B cell (primary cell): ENCODE measurements at regions not wholly inside any gene's neighbourhood (a gene's known extent, or its start where the extent isn't known, plus 50 kb on each side); places are given as distances from the start of the nearest gene placed in this dataset.
"Not testable (repeated sequence)": the region's sequence is repeated elsewhere in the genome, so short reads cannot be mapped to it uniquely, and the experiment has no call there.

ENCODE experiments used
- ATAC-seq: fragments of 200-7000 bp; cut with Tn5 transposase; one replicate; pipeline ENCODE4 v1.10.0; 2021; ENCODE audit warnings: low read depth, mild to moderate bottlenecking, moderate number of reproducible peaks, moderate library complexity
- CTCF ChIA-PET: fragments of 350-600 bp; sonication (Branson Sonifier 250); formaldehyde crosslinking; loops from one replicate; lab custom pipeline; 2021; ENCODE audit warnings: antibody characterized with exemption, inconsistent platforms; lab: Charles Lee
- POLR2A ChIA-PET: fragments of 350-600 bp; sonication (Branson Sonifier 250); formaldehyde crosslinking; loops from one replicate; lab custom pipeline; 2021; ENCODE audit warnings: antibody characterized with exemption; lab: Charles Lee
- DNase-seq: peaks from one replicate; pipeline ENCODE4 v3.0.0; 2013
- H2AFZ ChIP-seq: 2 replicates; pipeline ENCODE4 v1.6.1; 2012; ENCODE audit warnings: mild to moderate bottlenecking, low read depth, low read length; ENCODE audit not compliant: insufficient read depth, poor library complexity, severe bottlenecking
- H3K27ac ChIP-seq, 2 donors: 1 replicate in 1 of 2; 2 replicates in 1 of 2; pipeline ENCODE4 v1.5.1; 2012 to 2013; ENCODE audit warnings: low read length in 2 of 2, mild to moderate bottlenecking in 2 of 2, moderate library complexity in 1 of 2
- H3K27me3 ChIP-seq, 4 experiments: fragments of 200-600 bp in 1 of 4; sonication (generic) in 1 of 4; replicated peaks in 1 of 4; 1 replicate in 2 of 4; 2 replicates in 2 of 4; pipeline versions ENCODE4 v1.6.1 to v1.7.0; 2013 to 2016; ENCODE audit warnings: low read length in 3 of 4, mild to moderate bottlenecking in 2 of 4, mixed read lengths in 1 of 4, moderate library complexity in 1 of 4; ENCODE audit not compliant: insufficient read depth in 4 of 4, control insufficient read depth in 3 of 4; ENCODE audit errors: control extremely low read depth in 1 of 4
- H3K36me3 ChIP-seq, 2 experiments: replicated peaks in 1 of 2; 1 replicate in 1 of 2; 2 replicates in 1 of 2; pipeline versions ENCODE4 v1.6.1 to v1.7.1; 2013; ENCODE audit warnings: low read length in 1 of 2; ENCODE audit not compliant: insufficient read depth in 2 of 2, control insufficient read depth in 1 of 2; ENCODE audit errors: control extremely low read depth in 1 of 2, extremely low read depth in 1 of 2
- H3K4me1 ChIP-seq, 2 donors: fragments of 200-600 bp in 1 of 2; sonication (generic) in 1 of 2; 1 replicate in 1 of 2; 2 replicates in 1 of 2; pipeline versions ENCODE4 v1.5.1 to v1.6.1; 2013 to 2017; ENCODE audit warnings: low read length in 2 of 2; ENCODE audit not compliant: control insufficient read depth in 2 of 2, insufficient read depth in 2 of 2
- H3K4me2 ChIP-seq: replicated peaks from 2 replicates; pipeline ENCODE3; 2012; ENCODE audit warnings: mild to moderate bottlenecking, low read depth, low read length; ENCODE audit not compliant: poor library complexity, severe bottlenecking
- H3K4me3 ChIP-seq, 5 experiments: fragments of 200-600 bp in 1 of 5; sonication (generic) in 1 of 5; 1 replicate in 3 of 5; 2 replicates in 2 of 5; pipeline versions ENCODE4 v1.5.1 to v1.7.0; 2011 to 2016; ENCODE audit warnings: low read length in 4 of 5, mild to moderate bottlenecking in 4 of 5, low read depth in 2 of 5, control low read depth in 1 of 5, moderate library complexity in 1 of 5; ENCODE audit not compliant: insufficient read depth in 1 of 5; ENCODE audit errors: control extremely low read depth in 1 of 5, extremely low read depth in 1 of 5
- H3K79me2 ChIP-seq: fragments of 200-600 bp; sonication (generic); one replicate; pipeline ENCODE4 v1.6.0; 2016; ENCODE audit warnings: low read length; ENCODE audit not compliant: control insufficient read depth, insufficient read depth
- H3K9ac ChIP-seq: fragments of 200-600 bp; sonication (generic); 2 replicates; pipeline ENCODE4 v1.6.1; 2017; ENCODE audit warnings: mild to moderate bottlenecking, low read length, moderate library complexity
- H3K9me3 ChIP-seq, 3 donors: one replicate each; pipeline versions ENCODE4 v1.6.1 to v1.7.1; 2013; ENCODE audit warnings: low read length in 2 of 3; ENCODE audit not compliant: control insufficient read depth in 2 of 3, insufficient read depth in 1 of 3; ENCODE audit errors: control extremely low read depth in 1 of 3
- H4K20me1 ChIP-seq: 2 replicates; pipeline ENCODE4 v1.6.0; 2012; ENCODE audit warnings: mild to moderate bottlenecking, low read length; ENCODE audit not compliant: insufficient read depth, control insufficient read depth, poor library complexity, severe bottlenecking
- H3K27ac Mint-ChIP-seq: one replicate; pipeline ENCODE4 v1.8.0; 2021; ENCODE audit warnings: mixed read lengths
- H3K27me3 Mint-ChIP-seq: one replicate; pipeline ENCODE4 v1.8.0; 2021; ENCODE audit warnings: mixed read lengths
- H3K4me1 Mint-ChIP-seq: one replicate; pipeline ENCODE4 v1.8.0; 2021; ENCODE audit warnings: mixed read lengths
- H3K4me3 Mint-ChIP-seq: one replicate; pipeline ENCODE4 v1.8.0; 2021; ENCODE audit warnings: mixed read lengths
- H3K9me3 Mint-ChIP-seq: one replicate; pipeline ENCODE4 v1.8.0; 2022; ENCODE audit warnings: mixed read lengths; ENCODE audit not compliant: insufficient read depth
- CTCF ChIP-seq: fragments of 200-600 bp; IDR thresholded peaks from one replicate; pipeline ENCODE4 v1.8.0; 2022; ENCODE audit warnings: antibody characterized with exemption, mild to moderate bottlenecking
- EZH2 ChIP-seq: IDR thresholded peaks from 2 replicates; pipeline ENCODE4 v1.6.1; 2012; ENCODE audit warnings: borderline replicate concordance, low read depth, mild to moderate bottlenecking, moderate library complexity, low read length; ENCODE audit not compliant: insufficient read depth, poor library complexity, severe bottlenecking
- WGBS: methylation state at CpG from one replicate; pipeline ENCODE4 v1.1.5; 2013; ENCODE audit warnings: missing lambda C conversion rate; ENCODE audit not compliant: insufficient coverage; 5-methylcytosine and 5-hydroxymethylcytosine counted together
- intact Hi-C: fragments of 100-400 bp; cut with micrococcal nuclease; formaldehyde crosslinking; loops from one replicate; pipeline ENCODE4 v1.10.0; 2022

GRCh38 chr5:159497221-159497620 is 166.9 kb upstream of the IL12B start:
- H4K20me1 ChIP-seq: no peaks in the 10 kb centered on the region
- no peak overlapping the region for H3K9ac ChIP-seq
- H3K4me1 ChIP-seq: no peaks in the 10 kb centered on the region
- no peak overlapping the region for H2AFZ ChIP-seq
- H3K4me3 ChIP-seq: no peak overlapping the region
- no peak overlapping the region for H3K27ac ChIP-seq
- intact Hi-C loops: no loop called here
- Mint-ChIP-seq H3K4me3 (no peak overlapping the region), H3K27me3 (no peaks in the 10 kb centered on the region), H3K9me3 (no peaks in the 10 kb centered on the region), H3K27ac (no peak overlapping the region), H3K4me1 (no peaks in the 10 kb centered on the region)
- no peaks in the 10 kb centered on the region for H3K79me2 ChIP-seq
- H3K4me2 ChIP-seq: no peak overlapping the region
- DNase-seq (no peak), ATAC-seq (no peak)
- H3K9me3 ChIP-seq: no peaks in the 10 kb centered on the region
- no peak for TF ChIP-seq EZH2
- TF ChIP-seq CTCF: no peak
- H3K27me3 ChIP-seq: no peaks in the 10 kb centered on the region
- WGBS: 21% methylated on average over 2 of the region's 2 CpGs
- H3K36me3 ChIP-seq: no peaks in the 10 kb centered on the region
- POLR2A ChIA-PET: no interaction called here
- CTCF ChIA-PET: interaction anchor here (1.2 kb wide), 1 partner anchor 12 kb away, joined by 3 read pairs; no protein-coding TSS in a partner anchor

DNA sequence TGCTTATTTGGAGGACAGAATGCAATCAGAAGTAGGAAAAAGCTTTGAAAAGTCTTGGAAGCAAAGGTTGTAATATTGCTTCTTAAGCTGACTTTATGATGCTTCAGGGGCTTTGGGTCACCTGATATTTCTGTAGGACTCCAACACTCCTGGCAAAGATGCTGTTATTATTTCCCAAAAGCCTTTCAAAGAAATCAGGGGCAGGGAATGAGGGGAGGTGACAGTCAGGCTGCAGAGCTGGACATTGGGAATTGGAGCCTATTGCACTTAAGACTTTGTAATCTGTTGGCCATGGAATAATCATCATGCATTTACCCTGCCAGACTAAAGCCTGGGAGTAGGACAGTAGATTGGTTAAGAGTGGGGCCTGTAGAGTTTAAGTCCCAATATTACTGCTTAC is 168.3 kb upstream of the IL12B start:
- POLR2A ChIA-PET: interaction anchor here (0.7 kb wide), 1 partner anchor 160 kb away, joined by 3 read pairs; no protein-coding TSS in a partner anchor
- H3K79me2 ChIP-seq: no peaks in the 10 kb centered on the region
- H2AFZ ChIP-seq: no peak overlapping the region
- H3K9me3 ChIP-seq: no peaks in the 10 kb centered on the region
- H3K9ac ChIP-seq: no peak overlapping the region
- no peak overlapping the region for H3K4me2 ChIP-seq
- no peaks in the 10 kb centered on the region for H3K36me3 ChIP-seq
- Mint-ChIP-seq H3K4me3 (no peak overlapping the region), H3K27ac (no peak overlapping the region), H3K4me1 (no peaks in the 10 kb centered on the region), H3K27me3 (no peaks in the 10 kb centered on the region), H3K9me3 (no peaks in the 10 kb centered on the region)
- H3K27ac ChIP-seq: no peak overlapping the region
- CTCF ChIA-PET: interaction anchor here (1.5 kb wide), 1 partner anchor 16 kb away, joined by 3 read pairs; no protein-coding TSS in a partner anchor
- intact Hi-C loops: no loop called here
- TF ChIP-seq EZH2 (no peak), CTCF (no peak)
- no peaks in the 10 kb centered on the region for H3K4me1 ChIP-seq
- no peaks in the 10 kb centered on the region for H4K20me1 ChIP-seq
- DNase-seq (no peak), ATAC-seq (no peak)
- H3K4me3 ChIP-seq: no peak overlapping the region
- H3K27me3 ChIP-seq: no peaks in the 10 kb centered on the region

DNA sequence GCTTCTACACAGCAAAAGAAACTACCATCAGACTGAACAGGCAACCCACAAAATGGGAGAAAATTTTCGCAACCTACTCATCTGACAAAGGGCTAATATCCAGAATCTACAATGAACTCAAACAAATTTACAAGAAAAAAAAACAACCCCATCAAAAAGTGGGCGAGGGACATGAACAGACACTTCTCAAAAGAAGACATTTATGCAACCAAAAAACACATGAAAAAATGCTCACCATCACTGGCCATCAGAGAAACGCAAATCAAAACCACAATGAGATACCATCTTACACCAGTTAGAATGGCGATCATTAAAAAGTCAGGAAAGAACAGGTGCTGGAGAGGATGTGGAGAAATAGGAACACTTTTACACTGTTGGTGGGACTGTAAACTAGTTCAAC is 171.8 kb upstream of the IL12B start:
- POLR2A ChIA-PET, H3K4me1 ChIP-seq, ATAC-seq, H3K4me2 ChIP-seq, H3K27ac ChIP-seq, H3K4me3 Mint-ChIP-seq, H3K79me2 ChIP-seq, DNase-seq, H2AFZ ChIP-seq, H3K27me3 ChIP-seq, H3K36me3 ChIP-seq, H3K9ac ChIP-seq, H3K4me3 ChIP-seq, H3K27ac Mint-ChIP-seq, H3K9me3 Mint-ChIP-seq, H3K4me1 Mint-ChIP-seq, H4K20me1 ChIP-seq, CTCF ChIA-PET, H3K9me3 ChIP-seq, H3K27me3 Mint-ChIP-seq: not testable (repeated sequence)
- WGBS: no CpG with 5 or more reads among the region's 4 CpGs
- intact Hi-C loops: loop anchor here (10.0 kb wide), 1 partner anchor 167 kb away; the partner anchor contains the start of gene IL12B
